SKM-1 treated with dmso at 0.1 percent for 144 hours (cell line): ENCODE measurements at regions not wholly inside any gene's neighbourhood (a gene's known extent, or its start where the extent isn't known, plus 50 kb on each side); places are given as distances from the start of the nearest gene placed in this dataset.

Experiments
- DNase-seq: peaks from one replicate; lab custom pipeline; 2025; ENCODE audit not compliant: unreplicated experiment; lab: John Stamatoyannopoulos, UW

DNA sequence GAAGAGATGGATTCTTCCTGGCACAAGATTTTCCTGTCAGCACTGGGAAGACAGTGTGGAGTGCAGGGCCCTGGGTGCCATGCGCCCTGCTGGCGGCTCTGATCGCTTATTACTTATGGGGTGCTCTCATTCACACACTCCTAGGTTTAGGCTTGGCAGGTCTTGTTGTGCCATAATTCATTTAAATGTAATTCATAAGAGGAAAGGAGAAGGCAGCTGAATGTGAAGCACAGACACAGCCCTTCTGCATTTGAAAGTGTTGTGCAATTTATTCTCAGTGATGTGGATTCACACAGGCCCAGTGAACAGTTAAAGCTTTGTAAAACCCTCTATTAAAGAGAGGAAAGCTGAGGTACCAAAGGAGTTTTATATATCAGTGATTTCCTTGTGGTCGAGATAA is 249.7 kb downstream of the C4orf33 start:
- no peak for DNase-seq

DNA sequence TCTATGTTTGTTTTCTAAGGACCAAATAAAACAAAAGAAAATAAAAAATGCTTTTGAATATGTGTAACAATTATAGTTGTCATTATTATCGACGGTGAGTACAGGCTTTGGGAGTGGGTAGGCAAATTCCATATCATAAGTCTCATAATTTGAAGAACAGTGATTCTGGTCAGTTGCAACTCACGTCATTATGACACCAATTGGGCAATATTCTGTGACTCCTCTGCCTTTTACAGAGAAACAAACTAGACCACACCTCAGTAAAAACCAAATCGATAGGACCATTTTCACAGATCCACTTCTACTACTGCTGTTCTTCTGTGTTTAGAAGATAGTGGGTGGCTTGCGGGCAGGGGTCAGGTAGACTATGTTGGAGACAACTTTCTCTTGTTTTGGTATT is 250.1 kb downstream of the C4orf33 start:
- DNase-seq, result no peak

DNA sequence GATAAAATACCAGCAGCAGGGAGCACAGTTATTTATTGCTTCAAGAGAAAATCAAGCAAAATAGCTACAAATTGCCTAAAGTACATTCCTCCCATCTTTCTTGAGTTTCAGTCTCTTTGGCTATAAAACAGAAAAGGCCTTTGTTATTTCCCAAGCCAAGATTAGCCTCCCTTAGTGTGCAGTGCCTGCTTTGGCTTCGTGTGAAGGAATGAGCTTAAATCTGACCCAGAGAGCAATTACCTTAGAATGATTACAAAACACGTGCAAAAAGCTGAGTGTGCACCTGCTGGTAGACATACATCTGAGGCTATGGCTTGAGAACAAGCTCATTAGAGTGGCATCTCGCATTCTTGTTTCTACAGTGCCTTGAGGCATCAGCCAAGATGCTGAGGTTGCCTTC is 250.8 kb downstream of the C4orf33 start:
- no peak for DNase-seq

DNA sequence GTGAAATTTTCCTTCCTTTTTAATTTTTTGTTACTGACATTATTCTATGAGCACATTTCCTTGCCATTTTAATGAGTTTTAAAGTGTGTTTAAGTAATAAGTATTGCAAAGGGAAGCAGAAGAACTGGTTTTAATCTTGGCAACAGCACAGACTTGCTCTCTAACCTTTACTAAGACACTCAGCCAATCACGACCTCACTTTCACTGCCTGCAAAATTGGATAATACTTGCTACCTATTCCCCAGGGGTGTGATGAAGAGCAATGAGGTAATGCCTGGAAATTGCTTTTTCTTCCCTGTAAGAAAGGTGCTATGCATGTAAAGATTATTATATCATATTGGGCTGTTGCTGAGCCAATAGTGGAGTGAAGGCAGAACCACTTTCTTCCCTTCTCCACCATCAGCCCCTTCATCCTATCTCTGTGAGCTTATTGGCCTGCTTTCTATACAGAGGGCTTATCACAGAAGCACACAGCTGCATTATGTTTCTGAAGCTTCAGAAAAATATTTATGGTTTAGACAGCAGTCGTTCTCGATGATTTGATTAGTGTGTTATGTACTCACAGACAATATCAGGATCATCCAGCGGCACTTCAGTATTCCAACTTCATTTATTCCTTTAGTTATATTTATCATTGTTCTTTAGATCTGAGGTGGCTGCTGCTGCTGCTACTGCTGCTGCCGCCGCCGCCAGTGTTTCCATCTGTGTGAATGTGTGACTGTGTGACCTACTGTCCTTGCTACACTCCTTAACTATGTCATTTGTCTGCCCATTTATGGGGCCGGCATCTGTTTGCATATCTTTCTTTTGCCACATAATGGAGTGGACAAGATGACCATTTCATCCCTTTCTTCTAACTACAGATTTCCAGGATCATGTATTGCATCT is 255.1 kb downstream of the C4orf33 start:
- DNase-seq, result no peak

DNA sequence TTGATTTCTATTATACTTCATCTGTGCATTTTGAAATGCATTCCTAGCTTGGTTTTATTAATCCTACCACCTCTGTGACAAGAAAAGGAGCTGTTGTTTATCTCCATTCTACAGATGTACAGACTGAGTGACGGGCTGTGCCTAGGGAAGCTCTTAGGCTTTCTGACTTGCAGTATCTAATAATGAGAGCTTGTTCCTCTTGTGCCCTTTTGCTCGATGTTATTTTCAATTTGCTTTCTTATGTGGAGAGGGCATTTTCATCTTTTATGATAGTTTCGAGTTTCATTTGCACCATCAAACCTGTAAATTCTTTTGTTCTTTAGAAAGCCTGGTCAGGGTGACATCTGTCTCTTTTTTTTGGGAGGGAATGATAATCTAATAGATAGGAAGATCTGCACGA is 256.5 kb downstream of the C4orf33 start:
- DNase-seq, result no peak

DNA sequence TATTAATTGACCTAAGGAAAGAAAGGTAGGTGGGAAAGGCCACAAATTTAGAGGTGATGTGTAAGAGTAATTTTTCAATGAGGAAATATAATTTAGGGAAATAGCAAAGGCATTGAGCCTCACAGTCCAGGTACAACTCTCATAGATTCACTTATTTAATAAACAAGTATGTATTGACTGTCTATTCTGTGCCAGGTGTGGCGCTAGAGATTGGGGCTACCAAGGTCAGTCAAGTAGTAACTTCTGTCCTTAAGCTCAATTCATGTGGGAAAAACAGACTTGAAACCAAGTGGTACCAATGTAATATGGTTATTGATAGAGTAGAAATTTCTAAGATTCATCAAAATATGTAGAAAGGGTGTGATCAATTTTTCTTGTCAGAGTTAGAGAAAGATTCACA is 257.5 kb downstream of the C4orf33 start:
- no peak for DNase-seq

DNA sequence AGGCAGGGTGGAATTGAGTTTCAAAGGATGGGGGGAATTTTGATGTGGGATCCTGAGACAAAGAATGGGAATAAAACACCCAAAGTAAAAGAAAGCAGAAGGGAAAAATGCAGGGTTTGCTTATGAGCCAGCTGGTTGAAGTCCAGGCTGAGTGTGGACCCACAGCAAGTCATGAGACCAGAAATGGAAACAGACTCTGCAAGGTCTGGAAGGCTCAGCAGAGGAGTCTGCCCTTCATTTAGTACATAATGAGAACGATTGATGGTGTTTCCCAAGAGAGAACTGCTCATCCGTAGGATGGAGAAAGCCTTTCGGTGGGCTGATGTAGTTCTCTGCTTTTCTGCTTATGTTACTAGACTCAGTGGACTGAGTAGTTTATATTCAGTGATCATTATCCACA is 259.1 kb downstream of the C4orf33 start:
- DNase-seq, result no peak

DNA sequence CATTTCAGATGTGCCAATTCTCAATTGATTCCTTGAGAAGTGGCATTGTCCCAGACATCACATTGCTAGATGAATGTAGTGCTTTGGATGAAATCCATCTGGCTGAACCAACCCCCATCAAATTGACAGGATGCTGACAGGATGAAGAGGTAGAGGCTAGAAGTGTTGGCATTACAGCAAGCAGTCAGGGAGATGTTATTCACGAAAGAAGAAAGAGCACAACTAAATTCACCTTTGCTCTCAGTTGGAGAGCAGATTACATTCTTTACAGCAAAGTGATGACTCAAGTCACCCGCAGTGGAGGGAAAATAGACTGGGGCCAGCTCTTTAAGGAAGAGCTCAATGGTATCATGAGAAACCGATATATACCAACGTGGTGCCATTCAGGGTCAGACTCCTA is 259.6 kb downstream of the C4orf33 start:
- no peak for DNase-seq

DNA sequence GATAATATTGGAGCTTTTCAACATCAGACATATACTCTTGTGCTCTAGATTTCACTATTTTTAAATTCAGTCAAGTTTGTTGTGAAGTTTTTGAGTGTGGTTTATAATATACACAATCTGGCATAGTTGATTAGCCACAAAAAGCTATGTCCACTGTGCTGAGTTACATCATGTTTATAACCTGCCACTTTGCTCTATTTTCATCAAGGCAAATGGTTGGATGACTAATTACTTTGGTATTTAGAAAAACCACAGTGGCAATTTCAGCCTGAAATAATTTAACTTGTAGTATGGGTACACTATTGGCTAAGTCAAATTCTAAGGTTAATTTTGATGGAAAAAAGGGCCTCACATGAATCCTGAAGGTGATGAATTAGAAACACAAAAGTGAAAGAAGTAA is 262.6 kb downstream of the C4orf33 start:
- no peak for DNase-seq

DNA sequence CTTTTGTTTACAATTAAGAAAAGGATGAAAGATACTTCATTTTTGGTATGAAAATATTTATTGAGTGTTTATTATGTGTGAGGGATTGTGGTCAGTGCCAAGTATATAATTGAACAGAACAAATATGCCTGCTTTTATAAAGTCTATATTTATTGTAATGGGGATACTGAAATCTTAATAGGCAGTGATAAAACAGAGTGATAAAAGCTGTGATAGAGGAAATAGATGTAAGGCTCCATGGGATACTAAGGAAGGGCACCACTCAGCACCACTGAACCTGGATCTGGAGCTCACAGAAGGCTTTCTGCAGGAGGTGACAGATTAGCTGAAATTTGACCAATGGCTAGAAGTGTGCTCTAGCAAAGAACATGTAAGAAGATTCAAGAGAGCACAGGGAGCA is 263.5 kb downstream of the C4orf33 start:
- no peak for DNase-seq

DNA sequence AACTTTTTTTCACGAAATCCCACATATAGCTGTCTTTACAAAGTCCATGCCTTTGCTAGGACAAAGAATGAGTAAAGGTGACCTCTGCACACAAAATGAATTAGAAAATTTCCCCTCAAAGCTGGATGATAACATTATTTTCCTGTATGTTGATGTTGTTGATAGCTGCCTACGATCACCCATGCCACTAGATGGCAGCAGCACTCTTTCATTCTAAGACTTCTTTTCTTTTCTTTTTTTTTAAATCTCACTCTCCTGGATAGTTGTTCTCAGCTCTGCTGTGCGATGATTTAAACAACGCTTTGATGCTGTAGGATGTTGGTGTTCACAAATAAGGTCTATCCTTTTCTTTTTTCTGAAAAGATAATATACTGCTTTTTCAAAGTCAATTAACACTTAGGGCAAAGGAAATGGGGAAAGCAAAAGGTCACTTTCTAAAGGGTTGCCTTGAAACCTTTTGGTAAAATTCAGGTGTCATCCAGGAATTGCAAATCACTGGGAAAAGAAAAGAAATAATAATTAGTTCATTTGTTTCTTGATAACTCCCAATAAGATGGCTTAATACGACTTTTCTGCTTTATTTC is 266.8 kb downstream of the C4orf33 start:
- DNase-seq, result peak; percentile 67

DNA sequence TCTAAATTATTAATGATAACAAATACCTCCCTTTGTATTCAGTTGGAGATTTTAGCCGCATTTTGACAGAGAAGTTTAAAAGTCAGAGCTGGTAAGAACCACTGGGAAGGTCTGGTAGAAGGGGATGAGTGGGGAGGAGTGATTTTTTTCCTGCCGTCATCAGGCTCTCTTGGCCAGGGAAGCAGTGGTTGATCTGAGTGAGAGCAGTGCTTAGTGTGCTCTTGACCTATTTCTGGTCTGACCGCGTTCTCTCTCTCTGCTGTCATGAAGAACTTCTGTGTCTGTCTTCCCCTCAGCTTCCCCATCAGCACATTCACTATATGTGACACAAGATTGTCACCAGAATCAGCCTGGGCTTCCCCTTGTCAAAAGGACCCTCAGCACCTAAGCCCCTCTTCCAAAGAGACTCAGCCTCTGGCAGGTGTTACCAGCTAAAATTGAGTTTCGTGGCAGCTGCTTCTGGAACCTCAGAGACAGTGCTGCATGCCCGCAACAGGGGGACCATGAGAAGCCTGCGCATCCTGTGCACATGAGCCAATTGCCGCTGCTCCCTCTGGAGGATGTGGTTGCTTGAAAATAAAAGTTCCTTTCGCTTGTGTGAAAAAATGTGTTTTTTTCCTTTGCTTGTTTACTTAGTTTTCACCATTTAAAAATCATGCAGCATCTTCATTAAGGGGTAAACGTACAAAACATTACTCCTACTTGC is 268.9 kb downstream of the C4orf33 start:
- no peak for DNase-seq

DNA sequence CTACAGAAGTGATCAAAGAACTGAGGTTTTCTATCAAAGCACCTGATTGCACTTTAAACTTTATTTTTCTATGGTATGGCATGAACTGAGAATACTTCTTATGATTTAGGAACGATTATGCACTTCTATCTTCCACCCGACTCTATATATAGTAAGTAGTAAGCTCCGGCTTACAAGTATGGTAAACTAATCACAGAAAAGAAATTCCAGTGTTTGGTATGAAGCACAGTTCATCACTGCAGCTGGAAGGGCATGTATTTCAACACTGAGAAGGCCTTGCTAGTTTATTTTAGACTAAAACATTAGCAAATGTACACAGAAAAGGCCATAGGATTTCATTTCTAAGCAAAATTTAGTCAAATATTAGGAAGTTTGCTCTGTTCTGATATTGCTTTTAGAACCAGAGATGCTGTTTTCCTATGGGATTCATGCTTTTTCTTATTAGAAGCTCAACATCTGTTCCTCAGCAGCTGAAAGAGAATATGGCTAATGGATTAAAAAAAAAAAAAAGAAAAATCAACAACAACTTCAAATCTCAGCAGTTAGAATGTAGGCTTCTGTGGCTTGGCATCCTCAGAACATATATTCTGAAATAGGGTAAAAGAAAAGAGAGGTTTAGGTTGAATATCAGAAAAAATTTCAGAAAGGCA is 273.5 kb downstream of the C4orf33 start:
- no peak for DNase-seq

DNA sequence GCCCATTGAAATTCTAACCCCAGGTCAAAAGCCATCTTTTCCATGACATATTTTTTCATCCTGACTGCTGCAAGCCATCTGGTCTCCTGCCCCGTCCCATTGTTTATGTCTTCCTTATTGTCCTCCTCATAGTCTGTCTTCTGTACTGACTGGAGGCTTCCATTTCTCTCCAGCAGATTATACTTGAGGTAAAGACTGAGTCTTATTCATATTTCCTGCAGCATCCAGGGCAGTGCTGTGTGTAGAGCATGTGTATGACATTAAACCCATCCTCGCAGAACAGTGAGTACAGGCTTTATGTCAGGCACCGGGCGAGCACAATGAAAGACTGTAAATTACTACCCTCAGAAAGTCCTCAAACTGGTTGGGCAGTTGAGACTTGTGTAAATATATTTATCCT is 275.1 kb downstream of the C4orf33 start:
- no peak for DNase-seq

DNA sequence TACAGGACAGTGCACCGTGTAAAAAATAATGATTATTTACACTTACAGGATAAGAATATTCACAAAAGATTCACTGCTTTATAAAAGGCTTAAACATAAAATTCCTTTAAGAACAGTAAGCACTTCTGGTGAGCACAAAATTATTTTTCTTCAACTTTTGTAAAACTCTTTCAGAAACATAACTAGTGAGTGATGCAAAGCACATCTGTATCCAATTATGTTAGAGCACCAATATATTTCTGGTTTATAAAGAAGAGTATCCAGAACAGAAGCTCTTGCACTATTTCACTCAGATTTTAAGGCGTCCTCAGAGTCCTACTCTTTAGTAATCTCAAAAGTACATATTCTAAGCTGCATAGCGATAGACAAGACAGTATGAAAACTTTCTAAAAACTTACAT is 276.0 kb downstream of the C4orf33 start:
- no peak for DNase-seq

DNA sequence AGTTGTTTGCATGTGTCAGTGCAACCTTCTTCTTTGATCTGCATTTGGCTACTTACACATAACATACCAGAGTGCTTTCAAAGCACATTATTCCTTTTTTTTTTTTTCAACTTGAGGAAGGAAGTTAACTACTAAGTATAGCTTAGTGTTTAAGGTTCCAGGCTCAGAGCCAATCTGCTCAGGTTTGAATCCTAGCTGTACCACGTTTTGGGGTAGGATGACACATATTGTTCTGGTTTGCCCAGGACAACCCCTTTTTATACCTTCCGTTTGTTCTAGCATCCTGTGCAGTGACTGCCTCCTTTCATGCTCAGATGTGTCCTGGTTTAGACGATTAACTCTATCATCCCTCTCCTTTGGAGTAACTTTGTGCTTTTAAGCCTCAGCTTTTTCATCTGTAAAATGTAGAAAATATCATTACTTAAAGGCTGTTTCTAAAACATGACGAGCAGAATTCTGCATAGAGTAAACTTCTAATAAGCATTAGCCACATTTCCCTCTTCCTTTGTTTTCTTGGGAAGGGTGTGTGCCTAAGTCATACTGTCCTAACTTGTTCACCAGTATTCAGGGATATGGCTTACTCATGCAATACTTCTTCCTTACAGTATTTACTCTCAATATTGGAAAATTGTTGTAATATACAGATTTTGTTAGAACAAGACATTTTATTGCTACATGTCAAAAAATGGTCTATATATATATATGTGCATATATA is 281.3 kb downstream of the C4orf33 start:
- no peak for DNase-seq

DNA sequence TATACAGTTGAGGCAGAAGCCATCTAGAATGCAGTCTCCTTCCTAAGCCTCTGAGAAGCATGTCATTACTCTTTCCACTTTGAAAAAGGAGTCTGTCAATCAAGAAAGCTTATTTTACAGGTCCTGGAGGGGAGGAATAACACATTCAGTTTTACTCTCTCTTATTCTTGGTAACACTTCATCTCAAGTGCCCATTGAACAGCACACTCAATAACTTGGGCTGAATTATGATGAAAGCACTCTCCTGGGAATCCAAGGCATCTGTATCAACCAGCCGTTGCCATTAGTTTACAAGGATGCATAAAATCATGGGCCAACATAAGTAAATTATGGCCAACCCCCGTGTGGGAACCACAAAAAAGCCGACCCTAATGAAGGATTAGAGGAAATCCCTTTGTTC is 282.4 kb downstream of the C4orf33 start:
- DNase-seq, result no peak

DNA sequence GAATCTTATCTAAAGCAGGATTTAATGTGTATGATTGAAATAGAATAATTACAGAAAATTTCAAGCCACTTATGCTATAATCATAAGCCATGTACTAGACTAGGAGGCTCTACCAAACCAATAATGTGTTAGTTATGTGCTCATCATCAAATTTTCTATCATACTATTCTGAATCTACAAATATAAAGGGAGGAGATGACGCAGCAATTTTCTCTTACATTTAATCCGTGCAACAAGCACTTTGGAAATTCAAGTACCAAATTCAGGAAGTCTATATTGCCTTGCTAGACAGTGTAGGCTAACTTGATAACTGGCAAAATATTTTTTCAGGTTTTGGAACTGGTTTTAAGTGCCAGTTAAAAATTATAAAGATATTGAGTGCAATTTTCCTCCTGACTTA is 283.5 kb downstream of the C4orf33 start:
- DNase-seq, result no peak

DNA sequence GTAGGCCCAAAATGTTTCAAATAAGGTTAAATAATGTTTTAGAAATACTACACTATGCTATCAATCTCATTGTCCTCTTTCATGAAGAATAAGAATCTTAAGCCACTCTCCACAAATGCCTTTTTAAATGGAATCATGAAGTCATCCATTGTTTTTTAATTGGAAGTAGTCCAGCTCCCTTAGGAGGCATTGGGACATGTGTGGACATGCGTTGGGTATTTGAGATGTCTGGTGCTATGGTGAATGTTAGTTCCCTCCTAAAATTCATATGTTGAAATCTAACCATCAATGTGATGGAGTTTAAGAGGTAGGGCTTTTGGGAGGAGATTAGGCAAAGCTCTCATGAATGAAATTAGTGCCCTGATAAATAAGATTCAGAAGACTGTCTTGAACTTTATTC is 289.0 kb downstream of the C4orf33 start:
- no peak for DNase-seq

DNA sequence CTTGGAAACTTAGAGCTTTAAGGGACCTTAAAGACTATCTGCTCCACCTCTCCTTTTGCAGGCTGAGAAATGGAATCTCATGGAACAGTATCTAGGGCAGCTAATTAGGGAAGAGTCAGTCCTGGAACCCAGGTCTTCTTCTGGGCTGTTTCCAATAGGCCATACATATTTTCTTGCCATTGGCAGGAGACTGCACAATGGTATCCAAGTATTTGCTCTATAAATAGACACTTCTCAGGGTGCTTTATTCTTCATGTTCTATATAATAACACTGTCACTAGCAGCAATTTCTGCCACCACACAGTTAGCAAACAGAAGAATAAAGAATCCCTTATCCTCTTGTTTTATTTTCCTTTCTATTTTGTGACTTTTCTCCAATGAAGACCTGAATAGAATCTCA is 291.7 kb downstream of the C4orf33 start:
- no peak for DNase-seq

DNA sequence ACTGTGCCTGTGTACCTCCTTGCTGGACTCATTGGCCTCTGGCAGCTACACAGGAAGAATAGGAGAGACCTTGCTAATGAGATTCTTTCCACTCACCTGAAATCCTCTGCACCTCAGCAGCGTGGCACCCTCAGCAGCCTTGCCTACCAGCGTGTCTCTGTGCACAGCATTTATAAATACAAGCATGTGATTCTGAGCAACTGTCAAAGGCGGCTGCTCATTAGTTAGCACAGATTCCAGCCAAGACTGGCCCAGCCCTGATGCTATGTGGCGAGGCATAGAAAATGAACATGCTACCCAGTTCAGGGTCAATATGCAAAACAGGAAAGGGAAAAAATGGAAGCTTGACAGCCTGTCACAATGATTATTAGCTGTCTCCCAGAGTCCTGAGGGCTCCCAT is 298.0 kb downstream of the C4orf33 start:
- DNase-seq, result no peak
